Ishikawa (cell line): ENCODE measurements at regions not wholly inside any gene's neighbourhood (a gene's known extent, or its start where the extent isn't known, plus 50 kb on each side); places are given as distances from the start of the nearest gene placed in this dataset.

Source experiments
- EGR1 ChIP-seq: IDR thresholded peaks from 2 replicates; pipeline ENCODE4 v1.6.1; 2012
- EP300 ChIP-seq: IDR thresholded peaks from 2 replicates; pipeline ENCODE4 v1.6.1; 2012; ENCODE audit warnings: borderline replicate concordance
- MAX ChIP-seq: IDR thresholded peaks from 2 replicates; pipeline ENCODE4 v1.6.1; 2012
- NFIC ChIP-seq: IDR thresholded peaks from 2 replicates; pipeline ENCODE4 v1.6.1; 2012
- RAD21 ChIP-seq: IDR thresholded peaks from 2 replicates; pipeline ENCODE4 v1.6.1; 2012; ENCODE audit warnings: low read depth
- REST ChIP-seq: IDR thresholded peaks from 2 replicates; pipeline ENCODE4 v1.6.1; 2012; ENCODE audit warnings: low read depth, mild to moderate bottlenecking
- TAF1 ChIP-seq: IDR thresholded peaks from 2 replicates; pipeline ENCODE4 v1.6.1; 2012; ENCODE audit warnings: low read depth, mild to moderate bottlenecking
- TCF12 ChIP-seq: IDR thresholded peaks from 2 replicates; pipeline ENCODE4 v1.6.1; 2012; ENCODE audit warnings: low read depth
- USF1 ChIP-seq: IDR thresholded peaks from 2 replicates; pipeline ENCODE4 v1.6.1; 2012

GRCh38 chr12:84036912-84037311 is 875.7 kb downstream of the SLC6A15 start:
- TF ChIP-seq RAD21: no peak
- TF ChIP-seq EP300: no peak
- no peak for TF ChIP-seq EGR1
- TF ChIP-seq USF1: no peak
- no peak for TF ChIP-seq TAF1
- TF ChIP-seq NFIC: no peak
- TF ChIP-seq TCF12: no peak
- no peak for TF ChIP-seq REST
- no peak for TF ChIP-seq MAX
